HG03064 (cell line): ENCODE measurements at regions not wholly inside any gene's neighbourhood (a gene's known extent, or its start where the extent isn't known, plus 50 kb on each side); places are given as distances from the start of the nearest gene placed in this dataset.
"Not testable (repeated sequence)": the region's sequence is repeated elsewhere in the genome, so short reads cannot be mapped to it uniquely, and the experiment has no call there.

ENCODE experiments used
- ATAC-seq: cut with Tn5 transposase; IDR thresholded peaks from one replicate; pipeline ENCODE4 v1.9.1; 2021; ENCODE audit warnings: low read depth; ENCODE audit not compliant: unreplicated experiment

DNA sequence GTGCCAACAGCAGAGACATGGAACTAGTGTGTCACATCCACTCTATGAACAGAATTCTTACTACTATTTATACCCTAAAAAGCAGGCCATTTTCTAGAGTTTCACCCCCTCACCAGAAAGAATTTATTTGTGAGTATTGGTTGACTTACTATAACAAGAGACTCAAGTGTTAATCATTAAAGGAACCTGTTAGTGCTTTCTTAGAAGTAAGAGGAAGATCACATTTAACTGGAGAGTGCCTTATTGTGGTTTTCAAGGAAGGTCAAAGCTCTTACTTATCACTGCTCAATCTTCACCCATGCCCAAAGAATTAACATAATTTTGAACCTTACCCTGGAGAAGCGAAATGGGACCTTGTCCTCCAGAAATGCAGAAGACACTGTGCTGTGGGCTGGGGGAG is 169.3 kb upstream of the PRSS1 start:
- ATAC-seq: peak; percentile 35

DNA sequence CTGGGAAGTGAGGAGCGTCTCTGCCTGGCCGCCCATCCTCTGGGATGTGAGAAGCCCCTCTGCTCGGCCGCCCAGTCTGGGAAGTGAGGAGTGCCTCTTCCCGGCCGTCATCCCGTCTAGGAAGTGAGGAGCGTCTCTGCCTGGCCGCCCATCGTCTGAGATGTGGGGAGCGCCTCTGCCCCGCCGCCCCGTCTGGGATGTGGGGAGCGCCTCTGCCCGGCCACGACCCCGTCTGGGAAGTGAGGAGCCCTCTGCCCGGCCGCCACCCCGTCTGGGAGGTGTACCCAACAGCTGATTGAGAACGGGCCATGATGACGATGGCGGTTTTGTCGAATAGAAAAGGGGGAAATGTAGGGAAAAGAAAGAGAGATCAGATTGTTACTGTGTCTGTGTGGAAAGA is 173.9 kb upstream of the PRSS1 start:
- not testable (repeated sequence) for ATAC-seq

DNA sequence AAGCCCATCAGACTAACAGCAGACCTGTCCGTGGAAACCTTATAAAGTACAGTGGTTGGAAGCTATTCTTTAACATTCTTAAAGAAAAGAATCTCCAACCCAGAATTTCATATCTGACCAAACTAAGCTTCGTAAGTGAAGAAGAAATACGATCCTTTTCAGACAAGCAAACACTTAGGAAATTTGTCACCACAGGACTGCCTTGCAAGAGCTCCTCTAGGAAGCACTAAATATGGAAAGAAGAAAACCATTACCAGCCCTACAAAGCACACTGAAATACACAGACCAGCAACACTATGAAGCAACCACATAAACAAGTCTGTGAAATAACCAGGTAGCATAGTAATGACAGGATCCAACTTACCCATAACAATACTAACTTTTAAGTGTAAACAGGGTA is 177.7 kb upstream of the PRSS1 start:
- no peak for ATAC-seq

DNA sequence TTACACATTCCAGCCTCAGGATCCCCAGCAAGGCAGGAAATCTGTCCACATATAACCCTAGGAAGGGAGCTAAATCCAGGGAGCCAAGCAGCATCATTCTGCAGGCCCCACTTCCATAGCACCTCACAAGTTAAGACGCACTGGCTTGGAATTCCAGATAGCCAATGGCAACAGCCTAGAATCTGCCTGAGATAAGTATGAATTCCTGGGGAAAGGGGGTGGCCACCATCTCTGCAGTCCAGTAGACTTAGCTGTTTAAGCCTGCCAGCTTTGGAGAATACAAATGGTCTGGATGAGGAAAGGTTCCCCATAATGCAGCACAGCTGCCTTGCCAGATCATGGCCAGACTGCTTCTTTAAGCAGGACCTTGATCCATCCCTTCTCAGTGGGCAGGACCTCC is 179.4 kb upstream of the PRSS1 start:
- no peak for ATAC-seq

DNA sequence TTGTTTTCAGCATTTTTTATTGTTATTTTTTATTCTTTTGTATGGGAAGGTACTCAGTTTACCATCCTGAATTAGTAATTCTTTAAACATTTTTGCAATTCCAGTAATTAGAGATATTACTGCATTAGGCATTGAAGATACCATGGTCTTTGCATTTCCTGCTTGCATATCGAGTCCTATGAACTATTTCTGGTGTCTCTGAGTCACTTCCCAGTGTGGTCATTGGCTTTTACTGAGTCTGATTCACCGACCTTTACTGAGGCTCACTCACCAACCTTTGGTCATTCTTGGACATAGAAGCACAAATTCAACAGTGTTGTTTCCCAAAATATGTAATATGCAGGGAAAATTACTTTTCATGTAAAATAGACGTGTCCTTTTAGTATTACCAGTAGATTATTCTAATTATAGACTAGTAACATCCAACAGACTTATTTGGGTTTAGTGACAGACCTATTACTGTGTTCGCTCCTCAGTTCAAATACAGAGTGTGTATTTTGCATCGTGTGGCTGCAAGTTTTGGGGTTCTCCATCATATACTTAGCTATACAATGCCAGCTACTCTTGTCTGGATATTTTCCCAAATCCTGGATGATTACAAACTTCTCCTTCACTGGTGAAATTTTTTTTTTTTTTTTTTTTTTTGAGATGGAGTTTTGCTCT is 180.7 kb upstream of the PRSS1 start:
- no peak for ATAC-seq

DNA sequence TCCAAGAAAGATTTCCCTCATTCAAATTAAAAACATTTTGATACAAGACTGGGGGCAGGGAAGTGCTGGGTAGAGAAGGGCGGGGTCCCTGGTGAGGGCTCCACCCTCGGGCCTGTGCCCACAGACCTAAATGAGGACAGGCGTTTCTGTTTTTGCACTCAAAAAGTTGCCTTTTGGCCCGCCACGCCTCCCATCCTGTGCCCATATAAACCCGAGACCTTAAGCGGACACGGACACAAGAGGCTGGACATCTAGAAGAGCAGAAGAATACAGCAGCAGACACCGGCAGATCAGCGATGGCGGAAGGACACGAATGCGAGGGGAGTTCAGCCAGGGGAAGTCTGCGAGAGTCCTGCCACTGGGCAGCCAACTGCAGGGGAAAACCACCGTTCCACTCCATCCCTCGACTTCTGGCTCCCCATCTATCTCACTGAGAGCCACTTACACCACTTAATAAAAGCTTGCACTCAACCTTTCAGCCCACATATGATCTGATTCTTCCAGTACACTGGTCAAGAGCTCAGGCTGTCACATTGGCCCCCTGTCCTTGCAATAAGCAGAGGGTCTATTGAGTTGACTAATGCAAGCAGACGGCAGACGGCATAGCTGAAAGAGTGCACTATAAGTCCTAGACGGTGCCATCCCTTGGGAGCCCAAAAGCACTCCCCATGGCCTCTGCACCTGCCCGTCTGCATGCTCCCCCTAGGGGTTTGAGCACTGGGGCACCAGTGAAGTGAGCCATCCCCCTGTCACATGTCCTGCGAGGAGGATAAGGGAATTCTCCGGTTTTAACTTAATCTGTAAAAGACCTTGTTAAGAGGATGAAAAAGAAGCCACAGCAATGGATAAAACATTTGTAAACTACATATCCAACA is 181.8 kb upstream of the PRSS1 start:
- no peak for ATAC-seq

DNA sequence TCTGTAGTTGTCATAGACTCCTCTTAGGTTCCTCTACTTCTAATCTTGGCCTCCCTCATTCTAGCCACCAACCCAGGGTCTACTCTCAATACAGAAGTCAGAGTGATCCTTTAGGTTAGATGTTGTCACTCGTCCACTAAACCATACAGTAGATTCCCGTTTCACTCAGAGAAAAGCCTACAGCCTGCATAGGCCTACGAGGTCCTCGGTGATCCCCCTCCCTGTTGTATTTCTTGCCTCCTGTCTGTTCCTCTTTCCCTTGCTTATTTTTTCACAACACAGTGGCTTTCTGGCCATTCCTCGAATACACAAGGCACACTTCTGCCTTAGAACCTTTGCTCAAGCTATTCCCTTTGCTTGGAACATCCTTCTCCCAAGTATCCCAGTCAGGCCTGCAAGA is 183.0 kb upstream of the PRSS1 start:
- no peak for ATAC-seq

DNA sequence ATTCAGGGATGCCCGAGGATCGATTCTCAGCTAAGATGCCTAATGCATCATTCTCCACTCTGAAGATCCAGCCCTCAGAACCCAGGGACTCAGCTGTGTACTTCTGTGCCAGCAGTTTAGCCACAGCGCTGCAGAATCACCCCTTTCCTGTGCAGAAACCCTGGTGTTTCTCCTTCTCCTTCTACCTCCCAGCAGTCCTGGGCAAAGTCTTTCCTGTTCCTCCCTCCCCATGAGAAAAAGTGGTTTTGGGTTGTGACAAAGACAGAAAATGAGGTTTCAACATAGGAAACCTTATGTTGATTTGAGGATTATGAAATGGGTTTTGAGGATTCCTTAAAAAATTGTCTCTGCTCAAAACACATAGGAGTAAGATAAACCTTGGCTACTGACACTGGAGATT is 185.1 kb upstream of the PRSS1 start:
- ATAC-seq: not testable (repeated sequence)

DNA sequence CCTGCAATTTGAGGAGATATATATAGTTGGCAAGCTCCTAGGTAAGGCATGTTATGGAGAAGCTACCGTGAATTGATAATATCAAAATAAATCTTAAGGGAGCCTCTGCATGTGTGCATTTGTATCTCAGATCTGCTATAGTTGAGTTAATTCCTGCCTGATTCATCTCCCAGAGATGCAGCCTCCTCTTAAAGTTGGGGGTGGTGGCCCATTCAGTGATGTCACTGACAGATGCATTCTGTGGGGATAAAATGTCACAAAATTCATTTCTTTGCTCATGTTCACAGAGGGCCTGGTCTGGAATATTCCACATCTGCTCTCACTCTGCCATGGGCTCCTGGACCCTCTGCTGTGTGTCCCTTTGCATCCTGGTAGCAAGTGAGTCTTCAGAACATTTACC is 185.8 kb upstream of the PRSS1 start:
- ATAC-seq: no peak

DNA sequence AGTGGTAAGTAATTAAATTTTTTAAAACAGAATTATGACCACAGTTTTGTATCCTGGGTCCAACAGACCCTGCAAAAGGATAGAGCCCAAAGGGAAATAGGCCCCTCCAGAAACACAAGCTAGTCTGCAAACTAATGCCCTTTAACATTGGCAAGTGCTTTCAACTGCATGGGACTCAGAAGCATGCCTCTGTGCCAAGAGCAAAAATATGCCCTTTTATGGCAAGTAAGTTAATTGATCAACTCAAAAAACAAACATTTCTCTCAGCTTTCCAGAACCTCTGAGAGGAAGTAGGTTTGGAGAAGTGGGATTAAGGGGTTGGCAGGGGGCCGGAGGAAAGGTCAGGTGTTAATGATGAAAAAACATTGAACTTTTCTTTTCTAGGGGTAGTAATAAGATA is 186.6 kb upstream of the PRSS1 start:
- no peak for ATAC-seq

DNA sequence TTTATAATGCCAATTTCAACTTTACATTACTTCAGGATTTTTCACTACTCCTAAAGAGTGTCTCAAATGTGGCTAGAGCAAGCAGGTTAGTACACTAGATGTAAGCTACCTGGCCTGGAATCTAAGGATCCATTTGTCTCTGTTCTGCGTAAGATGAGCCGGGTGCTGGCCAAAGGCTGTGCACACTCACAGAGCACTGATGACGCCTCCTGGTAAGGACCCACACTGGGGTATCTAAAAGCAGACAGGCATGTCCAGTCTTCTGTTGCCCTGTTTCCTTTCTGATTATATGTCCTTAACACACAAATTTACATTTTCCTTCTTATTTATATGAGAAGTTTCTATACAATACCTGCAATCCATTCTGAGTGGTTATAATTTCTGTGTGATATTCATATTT is 187.9 kb upstream of the PRSS1 start:
- not testable (repeated sequence) for ATAC-seq

DNA sequence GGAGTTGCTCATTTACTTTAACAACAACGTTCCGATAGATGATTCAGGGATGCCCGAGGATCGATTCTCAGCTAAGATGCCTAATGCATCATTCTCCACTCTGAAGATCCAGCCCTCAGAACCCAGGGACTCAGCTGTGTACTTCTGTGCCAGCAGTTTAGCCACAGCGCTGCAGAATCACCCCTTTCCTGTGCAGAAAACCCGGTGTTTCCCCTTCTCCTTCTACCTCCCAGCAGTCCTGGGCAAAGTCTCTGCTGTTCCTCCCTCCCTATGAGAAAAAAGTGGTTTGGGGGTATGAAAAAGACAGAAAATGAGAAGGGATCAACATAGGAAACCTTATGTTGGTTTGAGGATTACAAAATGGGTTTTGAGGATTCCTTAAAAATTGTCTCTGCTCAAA is 188.5 kb upstream of the PRSS1 start:
- not testable (repeated sequence) for ATAC-seq

DNA sequence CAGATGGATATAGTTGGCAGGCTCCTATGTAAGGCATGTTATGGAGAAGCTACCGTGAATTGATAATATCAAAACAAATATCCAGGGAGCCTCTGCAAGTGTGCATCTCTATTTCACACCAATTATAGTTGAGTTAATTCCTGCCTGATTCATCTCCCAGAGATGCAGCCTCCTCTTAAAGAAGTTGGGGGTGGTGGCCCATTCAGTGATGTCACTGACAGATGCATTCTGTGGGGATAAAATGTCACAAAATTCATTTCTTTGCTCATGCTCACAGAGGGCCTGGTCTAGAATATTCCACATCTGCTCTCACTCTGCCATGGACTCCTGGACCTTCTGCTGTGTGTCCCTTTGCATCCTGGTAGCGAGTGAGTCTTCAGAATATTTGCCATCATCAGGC is 189.1 kb upstream of the PRSS1 start:
- no peak for ATAC-seq

DNA sequence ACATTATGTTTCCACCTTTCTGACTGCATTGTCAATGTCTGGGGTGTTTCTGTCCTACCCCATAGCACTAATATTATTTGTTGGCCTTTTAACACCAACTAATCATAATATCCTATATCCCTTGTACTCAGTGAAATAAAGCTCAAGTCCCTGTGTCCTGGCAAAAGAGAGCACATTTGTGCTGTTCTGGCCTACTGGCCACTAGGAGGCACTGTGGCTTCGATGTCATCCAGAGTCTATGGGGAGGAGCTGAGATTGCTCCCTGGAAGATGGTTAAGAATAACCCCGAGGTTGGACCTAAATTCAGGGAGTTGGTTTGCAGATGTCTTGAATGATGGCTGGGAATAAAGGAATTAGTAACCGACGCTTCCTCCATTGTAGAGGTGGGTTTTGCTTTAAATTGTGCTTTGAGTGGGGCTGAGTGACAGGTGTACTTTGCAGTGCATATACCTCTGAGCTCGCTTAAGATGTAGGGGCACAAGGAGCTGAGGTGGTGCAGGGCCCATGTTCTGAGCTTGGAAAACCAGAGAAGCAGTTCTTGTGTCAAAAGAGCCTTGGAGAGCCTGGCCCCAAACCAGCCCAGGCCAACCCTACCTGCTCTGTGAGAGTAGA is 191.2 kb upstream of the PRSS1 start:
- ATAC-seq: peak; percentile 77

DNA sequence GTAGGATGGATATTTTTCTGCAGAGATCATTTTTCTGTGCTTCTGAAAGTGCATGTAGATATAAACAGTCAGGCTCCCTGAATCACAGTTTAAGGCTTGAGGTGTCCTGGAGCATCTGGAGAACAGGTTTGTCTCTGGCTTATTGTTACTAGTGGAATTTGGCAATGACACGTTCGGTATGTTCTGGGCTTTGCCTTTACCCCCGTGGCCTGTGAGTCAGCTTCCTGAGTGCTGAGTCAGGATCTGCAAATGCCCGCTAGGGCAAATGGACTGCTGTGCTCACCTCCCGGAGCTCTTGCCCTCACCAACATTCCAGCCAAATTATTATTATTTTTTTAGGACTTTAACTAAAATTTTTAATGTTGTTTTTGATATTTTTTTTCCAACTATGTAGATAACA is 192.5 kb upstream of the PRSS1 start:
- no peak for ATAC-seq

DNA sequence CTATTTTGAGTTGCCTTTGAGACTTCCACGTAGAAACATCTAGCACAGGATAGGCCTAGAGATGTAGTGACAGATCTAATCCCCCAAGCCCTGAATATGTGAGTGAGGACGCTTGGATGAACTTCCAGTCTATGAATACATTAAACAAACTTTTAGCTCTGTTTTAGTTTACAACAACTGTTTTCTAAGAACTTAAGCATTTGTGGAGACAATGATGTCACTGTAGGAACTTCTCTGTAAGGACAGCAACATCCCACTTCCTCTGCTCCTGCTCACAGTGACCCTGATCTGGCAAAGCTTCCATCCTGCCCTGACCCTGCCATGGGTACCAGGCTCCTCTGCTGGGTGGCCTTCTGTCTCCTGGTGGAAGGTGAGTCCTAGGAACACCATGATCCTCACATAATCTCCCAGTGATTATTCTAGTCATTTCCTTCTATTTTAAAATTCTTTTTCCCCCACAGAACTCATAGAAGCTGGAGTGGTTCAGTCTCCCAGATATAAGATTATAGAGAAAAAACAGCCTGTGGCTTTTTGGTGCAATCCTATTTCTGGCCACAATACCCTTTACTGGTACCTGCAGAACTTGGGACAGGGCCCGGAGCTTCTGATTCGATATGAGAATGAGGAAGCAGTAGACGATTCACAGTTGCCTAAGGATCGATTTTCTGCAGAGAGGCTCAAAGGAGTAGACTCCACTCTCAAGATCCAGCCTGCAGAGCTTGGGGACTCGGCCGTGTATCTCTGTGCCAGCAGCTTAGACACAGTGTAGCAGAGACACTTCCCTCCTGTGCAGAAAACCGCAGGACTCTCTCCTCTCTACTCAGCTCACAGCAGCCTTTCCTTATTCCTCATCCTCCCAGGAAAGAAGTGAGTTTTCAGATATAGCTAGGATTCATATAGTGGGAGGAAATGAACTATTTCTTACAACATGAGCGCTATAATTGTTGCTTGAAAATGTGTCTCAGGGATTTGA is 194.4 kb upstream of the PRSS1 start:
- ATAC-seq: no peak

DNA sequence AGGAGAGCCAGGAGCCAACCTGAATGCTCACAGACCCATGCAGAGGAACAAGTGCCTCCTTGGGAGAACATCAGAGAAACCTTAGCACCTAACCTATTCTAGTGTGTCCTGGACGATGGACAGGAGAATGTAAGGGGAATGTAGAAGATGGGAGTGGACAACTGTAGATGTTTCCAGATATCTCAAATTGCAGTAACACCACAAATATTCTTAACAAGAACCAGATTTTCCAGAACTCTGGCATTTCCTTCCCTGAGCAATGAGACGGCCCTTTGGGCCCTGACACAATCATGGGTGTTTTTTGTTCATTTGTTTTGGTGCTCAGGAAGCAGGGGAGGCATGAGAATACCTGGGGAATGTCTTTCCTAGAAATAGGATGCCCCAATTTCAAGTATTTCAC is 196.1 kb upstream of the PRSS1 start:
- no peak for ATAC-seq

DNA sequence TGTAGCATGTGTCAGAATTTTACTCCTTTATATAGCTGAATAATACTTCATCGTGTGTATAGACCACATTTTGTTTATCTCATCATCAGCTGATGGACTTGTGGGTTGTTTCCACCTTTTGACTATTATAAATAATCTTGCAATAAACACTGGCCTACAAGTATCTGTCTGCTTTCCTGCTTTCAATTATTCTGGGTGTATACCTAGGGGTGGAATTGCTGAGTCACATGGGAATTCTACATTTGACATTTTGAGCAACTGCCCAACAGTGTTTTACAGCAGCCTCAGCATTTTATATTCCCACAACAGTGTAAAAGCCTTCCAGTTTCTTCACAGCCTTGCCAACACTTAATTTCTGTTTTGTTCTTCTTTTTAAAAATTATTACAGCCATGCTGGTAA is 200.3 kb upstream of the PRSS1 start:
- ATAC-seq: no peak

DNA sequence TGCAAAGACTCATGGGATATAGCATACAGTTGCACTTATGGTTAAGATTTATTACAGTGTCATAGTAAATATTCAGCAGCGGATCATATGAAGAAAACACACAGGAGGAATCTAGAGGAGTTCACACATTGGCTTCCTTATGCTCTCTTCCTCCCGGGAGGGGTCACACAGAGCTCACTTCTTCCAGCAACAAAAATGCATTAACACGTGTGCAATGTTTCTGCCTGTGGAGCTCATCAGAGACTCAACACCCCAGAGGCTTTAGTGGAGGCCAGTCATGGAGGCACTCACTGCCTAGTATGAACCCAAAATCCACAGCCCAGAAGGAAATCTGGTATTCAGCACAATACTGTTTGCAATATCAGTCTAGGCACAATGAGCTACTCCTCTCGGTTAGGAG is 202.8 kb upstream of the PRSS1 start:
- no peak for ATAC-seq

DNA sequence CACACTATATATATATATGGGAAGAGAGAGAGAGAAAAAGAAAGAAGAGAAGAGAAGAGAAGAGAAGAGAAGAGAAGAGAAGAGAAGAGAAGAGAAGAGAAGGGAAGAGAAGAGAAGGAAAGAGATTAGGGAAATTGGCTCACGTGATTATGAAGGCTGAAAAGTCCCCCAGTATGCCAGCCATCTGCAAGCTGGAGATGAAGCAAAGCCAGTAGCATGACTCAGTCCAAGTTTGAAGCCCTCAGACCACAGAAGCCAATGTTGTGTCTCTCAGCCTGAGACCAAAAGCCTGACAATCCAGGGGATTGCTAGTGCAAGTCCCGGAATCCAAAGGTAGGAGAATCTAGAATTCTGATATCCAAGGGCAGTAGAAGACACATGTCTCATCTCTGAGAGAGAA is 206.3 kb upstream of the PRSS1 start:
- ATAC-seq: no peak

DNA sequence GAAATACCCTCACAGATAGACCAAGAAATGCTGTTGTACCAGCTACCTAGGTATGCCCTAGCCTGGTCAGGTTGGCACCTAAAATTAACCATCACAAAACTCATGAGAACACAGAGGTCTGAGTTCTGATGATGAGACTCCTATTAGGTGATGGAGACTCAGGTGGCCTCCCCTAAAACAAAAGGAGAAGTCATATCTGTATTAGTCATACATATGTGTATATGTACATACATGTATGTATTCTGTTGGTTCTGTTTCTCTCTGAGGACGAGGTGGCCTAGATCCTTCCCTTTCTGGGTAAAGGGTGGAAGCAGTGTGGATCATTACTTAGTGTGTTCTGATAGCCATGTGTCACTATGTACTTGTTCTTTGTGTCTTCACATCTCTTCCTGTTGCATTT is 207.2 kb upstream of the PRSS1 start:
- no peak for ATAC-seq
